SW480 (cell line): ENCODE measurements at regions not wholly inside any gene's neighbourhood (a gene's known extent, or its start where the extent isn't known, plus 50 kb on each side); places are given as distances from the start of the nearest gene placed in this dataset.

Experiments
- DNase-seq: peaks from one replicate; pipeline ENCODE4 v3.0.0-alpha.2; 2016; ENCODE audit warnings: low spot score

DNA sequence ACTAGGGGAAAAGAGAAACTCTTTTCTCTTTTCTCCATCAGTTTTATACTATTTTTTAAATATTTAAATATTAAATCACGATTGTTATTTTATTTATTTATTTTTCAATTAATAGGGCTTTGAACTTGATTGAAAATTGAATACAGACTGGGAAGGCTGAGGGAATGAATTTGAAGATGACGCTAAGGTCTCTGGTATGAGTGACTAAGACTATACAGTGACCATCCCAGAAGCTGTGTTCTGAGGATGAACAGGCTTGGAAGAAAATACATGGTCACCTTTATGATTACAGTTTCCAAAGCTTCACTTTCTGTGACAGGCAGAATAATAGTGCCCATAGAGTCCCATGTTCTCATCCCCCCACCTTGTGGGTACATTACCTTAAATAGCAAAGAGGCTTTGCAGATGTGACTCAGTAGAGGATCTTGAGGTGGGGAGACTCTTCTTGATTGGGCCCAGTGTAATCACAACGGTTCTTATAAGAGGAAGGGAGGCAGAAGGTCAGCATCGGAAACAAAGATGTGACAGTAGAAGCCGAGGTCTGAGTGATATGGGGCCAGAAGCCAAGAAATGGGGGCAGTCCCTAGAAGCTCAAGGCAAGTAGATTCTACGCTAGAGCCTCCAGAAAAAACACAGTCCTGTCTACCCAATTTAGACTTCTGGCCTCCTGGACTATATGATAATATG, 51.0 kb upstream of the LPP start:
- DNase-seq: no peak

DNA sequence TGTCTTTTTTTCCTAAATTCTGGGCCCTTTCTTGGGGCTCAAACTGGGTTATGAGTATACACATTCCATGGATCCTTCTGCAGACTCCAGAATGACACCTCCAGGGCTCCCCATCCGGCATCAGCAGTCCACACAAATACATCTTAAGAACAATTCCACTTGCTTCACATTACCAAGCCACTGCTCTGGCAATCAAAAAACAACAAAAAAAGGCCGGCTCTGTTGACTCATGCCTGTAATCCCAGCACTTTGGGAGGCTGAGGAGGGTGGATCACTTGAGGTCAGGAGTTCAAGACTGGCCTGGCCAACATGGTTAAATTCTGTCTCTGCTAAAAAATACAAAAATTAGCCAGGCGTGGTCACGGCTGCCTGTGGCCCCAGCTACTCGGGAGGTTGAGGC, 49.9 kb upstream of the LPP start:
- no peak for DNase-seq
